ENCODE measurements at regions not wholly inside any gene's neighbourhood (a gene's known extent, or its start where the extent isn't known, plus 50 kb on each side); places are given as distances from the start of the nearest gene placed in this dataset.

DNA sequence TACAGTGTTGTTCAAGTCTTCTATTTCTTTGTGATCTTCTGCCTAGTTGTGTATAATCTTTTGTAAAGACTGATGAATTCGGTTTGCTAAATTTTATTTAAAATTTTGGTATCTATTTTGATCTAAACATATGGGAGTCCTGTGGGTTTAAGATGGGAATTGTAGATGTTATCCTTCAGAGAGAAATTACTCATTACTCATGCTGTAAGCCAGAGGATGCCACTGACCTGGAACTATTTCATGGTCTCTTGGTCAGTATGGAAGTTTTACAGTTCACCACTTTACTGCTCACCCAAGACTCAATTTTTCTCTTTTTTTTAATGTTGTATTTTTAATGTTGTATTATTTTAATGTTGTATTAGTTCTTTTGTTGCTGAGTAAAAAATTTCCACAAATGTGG is 138.6 kb upstream of the B3GALT2 start:
- CTCF ChIA-PET = no interaction called here
- no peak overlapping the region for H2AFZ ChIP-seq
- 0 out of 2 replicates have a peak, but pooled peaks cover 7% of the 10 kb centered on the region for H3K4me1 ChIP-seq (replicated peaks; ENCODE audit: insufficient read depth)
- H3K27me3 ChIP-seq (ENCODE audit: insufficient read depth, low read depth) = no peaks in the 10 kb centered on the region
- H3K9me3 ChIP-seq (ENCODE audit: insufficient read depth, low read depth) = no peaks in the 10 kb centered on the region
- no peaks in the 10 kb centered on the region for H3K9me2 ChIP-seq (ENCODE audit: insufficient read depth)
- no peak for DNase-seq
- POLR2A ChIA-PET (ENCODE audit: unreplicated experiment) = no interaction called here
- no peak overlapping the region for H3K4me3 ChIP-seq
- no peaks in the 10 kb centered on the region for H3K36me3 ChIP-seq (ENCODE audit: low read depth)
- H3K79me2 ChIP-seq (ENCODE audit: low read depth) = no peaks in the 10 kb centered on the region
- no peaks in the 10 kb centered on the region for H3F3A ChIP-seq (ENCODE audit: insufficient read depth, low read depth)
- H3K4me2 ChIP-seq = no peak overlapping the region
- intact Hi-C loops (cut with micrococcal nuclease; ENCODE audit: unreplicated experiment) = no loop called here
- TF ChIP-seq, protein P1, sequence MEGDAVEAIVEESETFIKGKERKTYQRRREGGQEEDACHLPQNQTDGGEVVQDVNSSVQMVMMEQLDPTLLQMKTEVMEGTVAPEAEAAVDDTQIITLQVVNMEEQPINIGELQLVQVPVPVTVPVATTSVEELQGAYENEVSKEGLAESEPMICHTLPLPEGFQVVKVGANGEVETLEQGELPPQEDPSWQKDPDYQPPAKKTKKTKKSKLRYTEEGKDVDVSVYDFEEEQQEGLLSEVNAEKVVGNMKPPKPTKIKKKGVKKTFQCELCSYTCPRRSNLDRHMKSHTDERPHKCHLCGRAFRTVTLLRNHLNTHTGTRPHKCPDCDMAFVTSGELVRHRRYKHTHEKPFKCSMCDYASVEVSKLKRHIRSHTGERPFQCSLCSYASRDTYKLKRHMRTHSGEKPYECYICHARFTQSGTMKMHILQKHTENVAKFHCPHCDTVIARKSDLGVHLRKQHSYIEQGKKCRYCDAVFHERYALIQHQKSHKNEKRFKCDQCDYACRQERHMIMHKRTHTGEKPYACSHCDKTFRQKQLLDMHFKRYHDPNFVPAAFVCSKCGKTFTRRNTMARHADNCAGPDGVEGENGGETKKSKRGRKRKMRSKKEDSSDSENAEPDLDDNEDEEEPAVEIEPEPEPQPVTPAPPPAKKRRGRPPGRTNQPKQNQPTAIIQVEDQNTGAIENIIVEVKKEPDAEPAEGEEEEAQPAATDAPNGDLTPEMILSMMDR (conservative IDR thresholded peaks at IDR 0.05) = no peak
- TF ChIP-seq EZH2 (IDR thresholded peaks at IDR 0.05; ENCODE audit: low read depth) = no peak
- H4K20me1 ChIP-seq (ENCODE audit: insufficient read depth) = no peaks in the 10 kb centered on the region
- no peak overlapping the region for H3K27ac ChIP-seq
- BruUV-seq (replicated peaks) = no TSS peak

DNA sequence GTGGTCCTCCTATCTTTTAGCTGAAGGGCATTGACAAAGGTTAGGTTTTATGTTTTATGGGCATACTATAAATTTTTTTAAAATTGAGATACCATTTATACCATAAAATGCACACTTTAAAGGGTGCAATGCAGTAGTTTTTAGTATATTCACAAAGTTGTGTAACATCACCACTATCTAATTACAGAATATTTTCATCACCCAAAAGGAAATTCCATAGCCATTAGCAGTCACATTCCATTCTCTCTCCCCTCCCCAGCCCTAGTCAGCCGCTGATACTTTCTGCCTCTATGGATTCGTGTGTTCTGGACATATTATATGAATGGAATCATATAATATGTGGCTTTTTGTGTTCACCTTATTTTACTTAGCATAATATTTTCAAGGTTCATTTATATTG is 135.8 kb upstream of the B3GALT2 start:
- intact Hi-C loops (cut with micrococcal nuclease; ENCODE audit: unreplicated experiment) = no loop called here
- H3F3A ChIP-seq (ENCODE audit: insufficient read depth, low read depth) = no peaks in the 10 kb centered on the region
- TF ChIP-seq, protein P1 (conservative IDR thresholded peaks at IDR 0.05) = no peak
- no peak for TF ChIP-seq EZH2 (IDR thresholded peaks at IDR 0.05; ENCODE audit: low read depth)
- peak; percentile 11 to 48 for DNase-seq
- no peak overlapping the region for H2AFZ ChIP-seq
- ChIA-PET CTCF (no interaction called here), POLR2A (ENCODE audit: unreplicated experiment) (no interaction called here)
- no peak overlapping the region for H3K4me3 ChIP-seq
- 0 out of 2 replicates have a peak, but pooled peaks cover 7% of the 10 kb centered on the region for H3K4me1 ChIP-seq (replicated peaks; ENCODE audit: insufficient read depth)
- H3K79me2 ChIP-seq (ENCODE audit: low read depth) = no peaks in the 10 kb centered on the region
- no peaks in the 10 kb centered on the region for H3K36me3 ChIP-seq (ENCODE audit: low read depth)
- H3K27me3 ChIP-seq (ENCODE audit: insufficient read depth, low read depth) = no peaks in the 10 kb centered on the region
- 0 out of 2 replicates have a peak overlapping the region, but pooled peaks have one; percentile 32 for H3K27ac ChIP-seq
- no peaks in the 10 kb centered on the region for H4K20me1 ChIP-seq (ENCODE audit: insufficient read depth)
- H3K4me2 ChIP-seq = no peak overlapping the region
- no peaks in the 10 kb centered on the region for H3K9me3 ChIP-seq (ENCODE audit: insufficient read depth, low read depth)
- no TSS peak for BruUV-seq (replicated peaks)
- no peaks in the 10 kb centered on the region for H3K9me2 ChIP-seq (ENCODE audit: insufficient read depth)

DNA sequence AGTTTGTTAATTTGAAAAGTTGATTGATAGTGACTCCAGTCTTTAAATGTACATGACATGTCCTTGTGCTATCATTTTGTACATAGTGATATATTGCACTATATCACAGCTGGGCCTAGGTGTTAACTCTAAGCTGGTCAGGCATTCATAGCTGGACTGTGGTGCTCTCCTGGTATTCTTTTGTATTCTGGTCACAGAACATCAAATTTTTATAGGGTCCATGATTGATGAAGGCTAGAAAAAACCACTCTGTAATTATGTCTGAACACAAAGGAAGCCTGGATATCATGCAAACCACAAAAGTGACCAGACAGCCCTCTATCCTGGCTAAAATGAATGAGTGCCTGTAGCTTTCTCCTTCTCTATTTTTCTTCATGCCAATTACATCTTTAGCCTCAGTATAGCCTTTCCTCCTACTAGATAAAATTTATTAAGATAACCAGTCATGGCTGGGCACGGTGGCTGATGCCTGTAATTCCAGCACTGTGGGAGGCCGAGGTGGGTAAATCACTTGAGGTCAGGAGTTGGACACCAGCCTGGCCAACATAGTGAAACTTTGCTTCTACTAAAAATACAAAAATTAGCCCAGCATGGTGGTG is 134.9 kb upstream of the B3GALT2 start:
- no peak overlapping the region for H2AFZ ChIP-seq
- POLR2A ChIA-PET (ENCODE audit: unreplicated experiment) = no interaction called here
- H3K9me2 ChIP-seq (ENCODE audit: insufficient read depth) = no peaks in the 10 kb centered on the region
- H3K4me1 ChIP-seq (replicated peaks; ENCODE audit: insufficient read depth) = 0 out of 2 replicates have a peak, but pooled peaks cover 7% of the 10 kb centered on the region
- no peaks in the 10 kb centered on the region for H4K20me1 ChIP-seq (ENCODE audit: insufficient read depth)
- no peaks in the 10 kb centered on the region for H3K9me3 ChIP-seq (ENCODE audit: insufficient read depth, low read depth)
- no TSS peak for BruUV-seq (replicated peaks)
- no peak for TF ChIP-seq EZH2 (IDR thresholded peaks at IDR 0.05; ENCODE audit: low read depth)
- TF ChIP-seq, protein P1 (conservative IDR thresholded peaks at IDR 0.05) = no peak
- H3K27me3 ChIP-seq (ENCODE audit: insufficient read depth, low read depth) = no peaks in the 10 kb centered on the region
- no peak overlapping the region for H3K4me2 ChIP-seq
- intact Hi-C loops (cut with micrococcal nuclease; ENCODE audit: unreplicated experiment) = no loop called here
- H3K79me2 ChIP-seq (ENCODE audit: low read depth) = no peaks in the 10 kb centered on the region
- DNase-seq = no peak
- no peaks in the 10 kb centered on the region for H3K36me3 ChIP-seq (ENCODE audit: low read depth)
- H3F3A ChIP-seq (ENCODE audit: insufficient read depth, low read depth) = no peaks in the 10 kb centered on the region
- H3K4me3 ChIP-seq = no peak overlapping the region
- CTCF ChIA-PET = no interaction called here
- H3K27ac ChIP-seq = no peak overlapping the region

Measured in PC-9 (cell line).